HG02884 (cell line): ENCODE measurements at regions not wholly inside any gene's neighbourhood (a gene's known extent, or its start where the extent isn't known, plus 50 kb on each side); places are given as distances from the start of the nearest gene placed in this dataset.
"Not testable (repeated sequence)": the region's sequence is repeated elsewhere in the genome, so short reads cannot be mapped to it uniquely, and the experiment has no call there.

Experiments
- ATAC-seq: cut with Tn5 transposase; IDR thresholded peaks from one replicate; pipeline ENCODE4 v1.9.1; 2021; ENCODE audit warnings: mild to moderate bottlenecking, moderate library complexity; ENCODE audit not compliant: unreplicated experiment

DNA sequence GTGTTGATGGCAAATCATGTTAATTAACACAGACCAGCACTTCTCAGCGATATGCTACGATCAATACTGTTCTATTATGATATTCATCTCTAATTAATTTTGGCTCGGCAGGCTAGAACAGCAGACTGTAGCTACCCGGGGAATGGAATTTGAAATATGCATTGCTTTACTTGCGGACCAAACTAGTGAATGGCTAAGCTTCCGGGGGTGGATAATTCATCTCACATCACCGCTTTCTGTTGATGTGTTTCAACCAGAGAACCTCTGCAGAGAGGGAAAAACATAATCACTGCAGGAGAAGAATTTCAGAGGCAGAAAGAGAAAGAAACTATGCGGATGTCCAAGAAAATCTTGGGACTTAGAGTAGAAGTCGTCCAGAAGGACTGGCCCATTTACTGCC, 490.9 kb downstream of the STK39 start:
- no peak for ATAC-seq

- no peak for ATAC-seq
Observed at GRCh38 chr2:167753142-167753541, 494.3 kb downstream of the STK39 start.

DNA sequence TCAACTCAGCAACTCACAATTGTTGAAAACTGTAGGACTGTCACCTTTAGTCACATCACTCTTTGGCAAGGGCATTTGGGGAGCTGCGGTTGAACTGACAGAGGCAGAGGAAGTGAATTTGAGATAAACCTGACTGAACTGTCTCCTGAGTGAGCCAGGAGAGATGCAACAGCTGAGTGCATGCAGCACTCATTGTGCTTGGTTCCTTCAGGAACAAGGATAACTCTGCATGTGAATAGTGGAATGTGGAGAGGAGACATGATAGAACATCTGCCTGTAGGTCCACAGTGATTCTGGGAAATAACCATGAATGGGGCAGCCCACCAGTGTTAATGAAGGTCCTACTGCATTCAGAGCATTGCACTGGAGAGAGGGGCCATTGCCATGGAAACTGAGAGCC, 494.7 kb downstream of the STK39 start:
- ATAC-seq: no peak

DNA sequence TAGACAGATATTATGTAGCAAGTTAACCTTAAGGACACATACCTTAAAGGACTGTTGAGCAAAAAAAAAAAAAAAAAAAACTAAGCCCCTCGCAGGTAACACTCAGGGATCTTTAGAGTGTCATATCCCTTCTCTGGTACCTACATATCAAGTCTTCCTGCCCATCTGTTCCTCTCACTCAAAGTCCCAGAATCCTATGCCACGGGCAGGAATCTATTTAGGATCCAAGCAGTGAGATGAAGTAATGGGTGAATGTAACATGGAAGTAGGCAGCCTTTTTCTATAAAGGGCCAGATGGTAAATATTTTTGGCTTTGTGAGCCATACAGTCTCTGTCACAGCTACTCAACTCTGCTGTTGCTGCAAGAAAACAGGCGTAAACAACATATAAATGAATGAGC, 496.7 kb downstream of the STK39 start:
- no peak for ATAC-seq

DNA sequence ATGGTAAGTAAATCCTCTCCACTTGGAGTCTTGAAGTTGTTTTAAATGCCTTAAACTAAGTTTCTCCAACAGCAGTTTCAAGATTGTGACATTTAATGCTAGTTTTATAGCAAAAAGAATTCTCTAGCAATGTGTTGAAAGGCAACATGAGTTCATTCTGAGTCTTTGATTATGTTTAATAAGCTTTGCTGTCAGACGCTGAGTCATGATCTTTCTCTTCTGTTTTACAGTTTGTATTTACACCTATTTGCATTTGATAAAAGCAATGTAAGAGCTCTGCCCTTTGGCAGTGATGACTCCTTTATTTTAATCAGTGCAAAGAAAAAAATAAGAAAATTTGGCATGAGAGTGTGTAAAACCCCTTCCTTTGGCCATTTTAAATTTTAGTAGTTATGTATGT, 497.7 kb downstream of the STK39 start:
- no peak for ATAC-seq

DNA sequence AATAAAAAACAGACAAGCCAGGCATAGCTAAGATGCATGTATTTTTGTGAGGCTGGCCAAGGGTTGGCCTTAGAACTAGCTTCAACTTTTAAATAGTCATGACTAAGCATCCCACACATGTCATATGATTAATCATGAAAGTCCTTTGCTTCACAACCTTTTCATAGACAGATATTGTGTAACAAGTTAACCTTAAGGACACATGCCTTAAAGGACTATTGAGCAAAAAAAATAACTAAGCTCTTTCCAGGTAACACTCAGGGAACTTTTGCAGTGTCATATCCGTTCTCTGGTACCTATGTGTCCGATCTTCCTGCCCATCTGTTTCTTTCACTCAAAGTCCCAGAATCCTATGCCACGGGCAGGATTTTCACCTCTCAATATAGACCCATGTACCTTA, 498.4 kb downstream of the STK39 start:
- ATAC-seq: no peak

- ATAC-seq: no peak
Observed at GRCh38 chr2:167748536-167748935, 498.9 kb downstream of the STK39 start.

- ATAC-seq: no peak
Observed at GRCh38 chr2:167745667-167746066, 501.7 kb downstream of the STK39 start.

GRCh38 chr2:167739921-167740320, 507.5 kb downstream of the STK39 start:
- not testable (repeated sequence) for ATAC-seq

DNA sequence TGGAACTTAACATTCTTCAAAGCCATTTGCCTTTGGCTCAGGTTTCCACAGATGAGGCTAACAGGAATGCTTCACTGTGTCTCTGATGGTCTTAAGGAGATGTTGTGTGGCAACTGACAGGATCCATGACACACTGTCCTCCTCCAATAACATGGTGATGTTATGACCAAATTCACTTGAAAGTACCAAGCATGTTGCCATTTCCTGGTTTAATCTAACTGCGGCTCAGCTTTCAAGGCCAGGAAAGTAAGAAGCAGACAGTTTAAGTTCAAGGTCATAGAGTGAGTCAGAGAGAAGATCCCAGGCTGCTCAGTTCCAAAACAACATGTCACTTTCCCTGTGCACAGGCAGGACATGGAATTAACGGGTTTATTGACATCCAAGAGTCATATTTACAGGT, 513.6 kb downstream of the STK39 start:
- ATAC-seq: no peak

DNA sequence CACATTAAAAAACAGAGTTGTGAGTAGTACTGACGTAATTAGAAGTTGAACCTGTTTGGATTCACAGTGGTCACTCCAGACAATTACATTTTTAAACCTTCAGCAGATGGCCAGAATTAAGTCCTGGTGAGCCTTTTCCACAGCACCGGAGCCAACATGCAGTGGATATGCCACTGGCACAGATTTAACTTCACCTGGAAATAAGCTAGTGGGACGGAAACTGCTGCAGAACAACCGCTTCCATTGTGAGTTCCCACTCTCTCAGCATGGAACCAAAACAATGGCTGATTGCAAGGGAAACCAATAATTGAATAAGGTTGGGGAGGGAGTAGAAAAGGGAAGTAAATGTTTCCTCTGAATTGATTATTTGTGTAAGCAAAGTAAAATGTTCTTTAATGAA, 515.1 kb downstream of the STK39 start:
- no peak for ATAC-seq

GRCh38 chr2:167729911-167730310, 517.5 kb downstream of the STK39 start:
- no peak for ATAC-seq

DNA sequence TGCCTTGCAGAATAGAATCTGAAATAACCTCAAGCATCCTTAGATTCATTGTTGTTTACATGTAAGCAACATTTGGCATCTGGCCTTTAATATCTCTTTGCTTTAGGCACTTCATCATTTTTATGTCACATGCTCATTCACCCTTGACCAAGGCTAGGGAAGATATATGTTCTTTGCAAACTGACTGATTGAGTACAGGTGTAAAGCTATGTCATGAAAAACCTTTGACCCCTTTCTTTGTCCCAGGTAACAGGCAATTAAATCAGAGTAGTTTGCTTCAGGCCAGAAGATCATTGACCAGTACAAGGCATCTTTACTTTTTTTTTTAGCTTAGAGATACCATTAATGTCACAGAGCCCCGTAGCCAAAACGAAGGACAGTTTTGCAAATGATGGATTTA, 520.6 kb downstream of the STK39 start:
- no peak for ATAC-seq

DNA sequence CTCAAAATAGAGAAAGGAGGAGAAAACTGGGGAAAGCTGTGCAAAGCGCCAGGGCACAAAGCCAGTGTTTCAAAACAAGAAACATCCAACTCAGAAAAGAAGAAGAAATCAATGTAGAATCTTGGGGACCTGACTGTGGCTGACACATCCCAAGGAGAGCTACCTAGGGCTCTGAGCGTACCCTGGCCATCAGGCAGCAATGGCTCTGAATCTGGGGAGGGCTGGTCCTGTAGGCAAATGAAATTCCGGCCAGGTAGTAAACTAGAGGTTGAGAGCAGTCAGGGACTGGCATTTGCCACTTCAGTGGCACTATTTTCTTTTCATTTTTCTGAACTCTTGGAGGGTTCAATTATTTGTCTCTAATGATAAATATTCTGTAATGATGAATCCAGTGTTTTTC, 525.8 kb downstream of the STK39 start:
- no peak for ATAC-seq

GRCh38 chr2:167719410-167719809, 528.0 kb downstream of the STK39 start:
- ATAC-seq: no peak

- ATAC-seq: no peak
Observed at GRCh38 chr2:167718560-167718959, 528.8 kb downstream of the STK39 start.

DNA sequence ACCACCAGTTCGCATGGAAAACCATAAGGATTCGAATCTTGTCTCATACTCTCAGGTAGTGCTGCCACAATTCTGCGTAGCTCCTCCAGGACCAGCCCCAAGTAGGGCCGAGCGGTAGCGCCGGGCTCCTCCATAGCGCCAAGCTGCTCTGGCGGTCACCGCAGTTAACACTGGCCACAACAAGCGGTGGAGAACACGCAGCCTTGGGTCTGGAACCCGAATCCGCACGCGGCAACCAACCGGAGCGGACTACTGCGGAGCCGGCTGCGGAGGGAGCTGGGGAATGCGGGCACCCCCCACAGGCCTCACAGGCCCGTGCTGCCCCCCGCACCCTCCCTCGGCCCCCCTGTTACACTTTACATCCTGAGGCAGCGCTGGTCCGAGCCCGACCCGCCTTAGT, 531.5 kb downstream of the STK39 start:
- ATAC-seq: no peak

- not testable (repeated sequence) for ATAC-seq
Observed at GRCh38 chr2:167715498-167715897, 531.9 kb downstream of the STK39 start.

DNA sequence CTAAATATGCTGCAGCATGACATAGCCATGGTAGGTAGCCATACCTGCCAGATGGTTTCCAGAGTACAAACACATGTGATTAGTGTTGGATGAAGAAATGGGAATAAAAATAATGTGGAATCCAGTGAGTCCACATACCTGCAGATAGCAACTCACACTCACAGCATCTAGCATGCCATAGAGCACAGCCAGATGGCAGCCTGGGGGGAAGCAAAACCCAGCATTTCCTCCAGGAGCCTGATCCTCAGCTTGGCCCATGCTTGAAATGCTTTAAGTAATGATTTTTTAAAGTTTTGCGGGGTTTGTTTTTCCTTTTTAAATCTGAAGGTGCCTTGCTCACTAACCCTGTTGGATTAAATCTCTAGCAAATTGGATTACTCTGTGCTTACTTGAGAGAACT, 535.1 kb downstream of the STK39 start:
- ATAC-seq: no peak

DNA sequence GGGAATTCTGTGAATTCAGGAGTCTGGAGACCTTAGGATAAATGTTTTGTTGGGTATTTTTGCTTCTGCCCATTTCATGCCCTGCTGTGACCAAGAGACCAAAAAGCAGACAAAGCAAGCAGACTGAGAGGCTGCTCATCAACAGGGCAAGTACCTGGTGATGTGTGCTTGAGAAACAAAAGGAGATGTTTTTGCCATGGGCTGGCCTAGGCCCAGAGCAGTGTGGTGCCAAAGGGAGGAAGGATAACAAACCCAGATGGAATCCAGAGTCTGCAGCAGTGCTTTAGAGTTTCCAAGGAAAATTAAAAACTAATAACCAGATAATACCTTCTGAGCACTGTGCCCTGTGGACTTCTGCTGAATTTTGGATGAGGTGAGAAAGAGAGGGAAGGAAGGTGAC, 538.4 kb downstream of the STK39 start:
- ATAC-seq: no peak

- ATAC-seq: no peak
Observed at GRCh38 chr2:167706800-167707199, 540.6 kb downstream of the STK39 start.

DNA sequence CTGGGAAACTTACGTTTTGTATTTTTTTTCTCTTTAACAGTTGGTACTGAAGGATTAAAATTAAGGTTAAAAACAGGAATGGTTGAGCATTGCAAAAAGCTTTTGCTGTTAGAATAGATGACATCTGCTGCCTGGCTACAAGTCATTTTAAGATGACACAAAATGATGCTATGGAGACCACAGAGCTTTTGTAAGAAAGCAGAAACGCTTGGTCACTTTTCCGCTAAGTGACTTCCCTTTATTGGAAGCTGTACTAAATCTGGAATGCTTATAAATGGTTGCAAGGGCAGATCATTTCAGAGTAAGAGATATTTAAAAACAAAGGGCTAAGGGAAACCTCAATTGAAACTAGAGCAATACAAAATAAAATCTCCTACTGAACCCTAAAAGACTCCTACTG, 544.0 kb downstream of the STK39 start:
- ATAC-seq: no peak

DNA sequence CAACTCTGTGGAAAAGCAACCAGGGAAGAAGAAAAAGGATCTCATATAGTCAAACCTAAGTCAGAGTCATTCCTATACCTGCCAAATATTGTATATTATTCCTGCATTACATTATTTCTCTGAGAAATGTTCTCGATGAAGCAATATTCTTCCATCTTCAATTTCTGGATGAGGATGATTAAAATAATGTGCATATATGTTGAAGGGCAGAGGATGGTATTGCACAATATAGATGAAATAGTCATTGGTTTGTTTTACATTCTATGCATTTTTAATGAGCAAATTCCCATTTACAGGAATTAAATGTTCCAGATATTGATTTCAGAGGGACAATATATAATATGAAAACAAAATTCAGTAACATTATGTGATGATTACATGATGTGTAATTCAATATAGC, 545.2 kb downstream of the STK39 start:
- ATAC-seq: no peak

DNA sequence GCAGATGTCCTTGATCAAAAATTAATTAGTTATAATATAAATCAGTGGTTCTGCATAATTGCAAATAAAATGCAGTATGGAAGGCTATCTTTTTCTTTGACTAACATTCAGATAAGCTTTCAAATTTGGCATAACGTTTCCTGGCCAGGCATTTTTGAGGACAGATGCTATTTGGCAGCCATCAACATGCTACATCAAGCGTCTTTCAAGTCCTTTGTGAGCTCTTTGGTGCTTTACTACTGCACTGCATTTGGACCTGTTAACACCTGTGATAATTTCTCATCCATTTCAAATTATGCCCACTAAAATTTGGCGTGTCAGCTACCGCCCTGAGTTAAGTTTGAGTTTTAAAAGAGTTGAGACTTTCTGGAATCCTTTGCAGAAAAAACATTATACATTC, 545.7 kb downstream of the STK39 start:
- ATAC-seq: no peak
